HepG2 (cell line): ENCODE measurements at regions not wholly inside any gene's neighbourhood (a gene's known extent, or its start where the extent isn't known, plus 50 kb on each side); places are given as distances from the start of the nearest gene placed in this dataset.
A peak's percentile ranks its signal among the peaks of the same experiment; 100 is the strongest.

ENCODE experiments used
- CEBPG ChIP-seq: IDR thresholded peaks from 2 replicates; pipeline ENCODE4 v1.6.1; 2016
- FOXA1 ChIP-seq, 2 experiments: fragments of 450-650 bp in 1 of 2; sonication (generic) in 1 of 2; formaldehyde crosslinking in 1 of 2; IDR thresholded peaks; 2 replicates each; pipeline versions ENCODE4 v1.4.0 to v1.6.1; 2016 to 2020; ENCODE audit warnings: missing genetic modification reagents in 1 of 2
- GTF2F1 ChIP-seq: fragments of 150-350 bp; IDR thresholded peaks from 2 replicates; pipeline ENCODE4 v1.6.1; 2014; ENCODE audit warnings: low read length
- KAT2B ChIP-seq: fragments of 150-350 bp; IDR thresholded peaks from 2 replicates; pipeline ENCODE4 v1.6.1; 2014; ENCODE audit warnings: low read depth, low read length, borderline replicate concordance
- NFE2L1 ChIP-seq: sonication (generic); formaldehyde crosslinking; IDR thresholded peaks from 2 replicates; pipeline ENCODE4 v1.4.0; 2020; ENCODE audit warnings: missing genetic modification reagents, mild to moderate bottlenecking, borderline replicate concordance
- NR2F6 ChIP-seq, 2 experiments: IDR thresholded peaks; 2 replicates each; pipeline ENCODE4 v1.6.1; 2016; ENCODE audit warnings: antibody characterized with exemption in 1 of 2, mild to moderate bottlenecking in 1 of 2
- PPARG ChIP-seq: conservative IDR thresholded peaks from 2 replicates; pipeline ENCODE4 v1.6.1; 2016; ENCODE audit warnings: missing biosample characterization, missing genetic modification reagents
- PTBP1 ChIP-seq: fragments of 200-400 bp; formaldehyde crosslinking; IDR thresholded peaks from 2 replicates; pipeline ENCODE4 v1.6.1; 2018; ENCODE audit warnings: low read length, low read depth; ENCODE audit not compliant: poor library complexity, severe bottlenecking
- SIX1 ChIP-seq: sonication (generic); formaldehyde crosslinking; IDR thresholded peaks from 2 replicates; pipeline ENCODE4 v1.4.0; 2020; ENCODE audit warnings: missing genetic modification reagents, borderline replicate concordance
- SKI ChIP-seq: fragments of 450-650 bp; IDR thresholded peaks from one replicate; pipeline ENCODE4 v1.6.1; 2018; ENCODE audit warnings: mild to moderate bottlenecking; ENCODE audit not compliant: partially characterized antibody
- SNAPC2 ChIP-seq: sonication (generic); formaldehyde crosslinking; IDR thresholded peaks from 2 replicates; pipeline ENCODE4 v1.8.1; 2022; ENCODE audit warnings: mild to moderate bottlenecking, missing genetic modification reagents
- SOX6 ChIP-seq, 2 experiments: fragments of 450-650 bp in 1 of 2; sonication (generic) in 1 of 2; formaldehyde crosslinking in 1 of 2; IDR thresholded peaks; 2 replicates each; pipeline versions ENCODE4 v1.4.0 to v1.6.1; 2017 to 2020; ENCODE audit warnings: antibody characterized with exemption in 1 of 2, mild to moderate bottlenecking in 1 of 2, missing genetic modification reagents in 1 of 2
- U2AF1 ChIP-seq: fragments of 200-400 bp; formaldehyde crosslinking; optimal IDR thresholded peaks from 2 replicates; pipeline ENCODE3; 2017; ENCODE audit warnings: mild to moderate bottlenecking, low read depth, low read length
- ZNF12 ChIP-seq: sonication (generic); formaldehyde crosslinking; IDR thresholded peaks from 2 replicates; pipeline ENCODE4 v1.5.0; 2020; ENCODE audit warnings: missing genetic modification reagents
- ZNF317 ChIP-seq: sonication (generic); formaldehyde crosslinking; IDR thresholded peaks from 2 replicates; pipeline ENCODE4 v1.5.0; 2020; ENCODE audit warnings: mild to moderate bottlenecking, missing genetic modification reagents
- ZNF451 ChIP-seq: sonication (generic); formaldehyde crosslinking; IDR thresholded peaks from 2 replicates; pipeline ENCODE4 v1.5.0; 2020; ENCODE audit warnings: mild to moderate bottlenecking, missing genetic modification reagents
- TF ChIP-seq, protein P1 (sequence below): IDR thresholded peaks from 2 replicates; pipeline ENCODE4 v1.6.1; 2016; ENCODE audit warnings: mild to moderate bottlenecking
- TF ChIP-seq, protein P2 (sequence below): sonication (generic); formaldehyde crosslinking; IDR thresholded peaks from 2 replicates; pipeline ENCODE4 v1.4.0; 2020; ENCODE audit warnings: mild to moderate bottlenecking, missing genetic modification reagents, borderline replicate concordance
- TF ChIP-seq, protein P3 (sequence below): sonication (generic); formaldehyde crosslinking; IDR thresholded peaks from 2 replicates; pipeline ENCODE4 v1.5.0; 2020; ENCODE audit warnings: mild to moderate bottlenecking, missing genetic modification reagents
- TF ChIP-seq, protein P4 (sequence below): sonication (generic); formaldehyde crosslinking; IDR thresholded peaks from 2 replicates; pipeline ENCODE4 v1.4.0; 2020; ENCODE audit warnings: missing genetic modification reagents

DNA sequence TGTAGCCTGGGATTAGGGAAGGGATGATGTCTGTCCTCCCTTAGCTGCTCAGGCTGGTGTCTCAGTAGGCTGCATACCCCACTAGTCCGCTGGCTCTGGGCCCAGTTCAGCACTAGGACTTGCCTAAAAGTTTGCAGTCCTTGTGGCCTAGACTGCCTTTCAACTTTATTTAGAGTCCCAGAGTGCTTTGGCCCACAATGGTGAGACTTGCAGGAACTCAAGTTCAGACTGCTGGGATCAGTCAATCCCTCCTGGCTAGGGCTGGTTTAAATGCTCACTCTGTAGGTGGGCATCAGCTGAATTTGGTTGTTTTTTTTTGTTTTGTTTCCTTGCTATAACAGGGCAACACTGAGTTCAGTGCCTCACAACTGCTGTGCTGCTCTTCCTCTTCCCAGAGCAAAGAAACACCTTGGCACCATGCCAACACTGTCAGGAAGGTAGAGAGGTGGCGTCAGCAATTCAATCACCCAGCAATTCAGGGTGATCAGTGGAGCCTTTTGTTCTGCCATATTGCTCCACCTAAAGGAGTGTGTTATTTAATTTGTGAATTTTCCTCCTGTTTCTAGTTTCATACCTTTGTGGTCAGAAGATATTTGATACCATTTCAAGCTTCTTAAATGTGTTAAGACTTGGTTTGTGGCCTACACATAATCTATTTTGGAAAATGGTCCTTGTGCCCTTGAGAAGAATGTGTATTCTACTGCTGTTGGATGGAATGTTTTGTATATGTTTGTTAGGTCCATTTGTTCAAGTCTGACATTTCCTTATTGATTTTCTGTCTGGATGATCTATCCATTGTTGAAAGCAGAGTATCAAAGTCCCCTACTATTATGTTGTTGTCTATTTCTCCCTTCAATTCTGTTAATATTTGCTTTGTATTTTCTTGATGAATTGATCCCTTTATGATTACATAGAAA lies 284.0 kb upstream of the PMFBP1 start (continued):
- TF ChIP-seq SOX6 (IDR thresholded peaks at IDR 0.05) (no peak), SOX6 (CRISPR knock-in tag; IDR thresholded peaks at IDR 0.05) (peak; percentile 98), U2AF1 (no peak), SIX1 (peak; percentile 64; the same call in 1 of the 2 replicates), KAT2B (peak; percentile 87), PPARG (CRISPR knock-in tag) (peak; percentile 86), SKI (peak; percentile 53), ZNF451 (0 out of 2 replicates have a peak, but pooled peaks have one; percentile 75), CEBPG (CRISPR knock-in tag) (peak; percentile 39; the same call in 1 of the 2 replicates), NR2F6 (IDR thresholded peaks at IDR 0.05) (peak; percentile 56), NR2F6 (CRISPR knock-in tag; IDR thresholded peaks at IDR 0.05) (peak; percentile 14), ZNF317 (CRISPR knock-in tag) (peak; percentile 79), FOXA1 (IDR thresholded peaks at IDR 0.05) (peak; percentile 69), FOXA1 (CRISPR knock-in tag; IDR thresholded peaks at IDR 0.05) (peak; percentile 52; the same call in 1 of the 2 replicates), PTBP1 (no peak), GTF2F1 (peak; percentile 88; the same call in 1 of the 2 replicates), NFE2L1 (CRISPR knock-in tag) (no peak), SNAPC2 (CRISPR knock-in tag) (0 out of 2 replicates have a peak, but pooled peaks have one; percentile 51), ZNF12 (CRISPR knock-in tag) (no peak)
- TF ChIP-seq, protein P1, sequence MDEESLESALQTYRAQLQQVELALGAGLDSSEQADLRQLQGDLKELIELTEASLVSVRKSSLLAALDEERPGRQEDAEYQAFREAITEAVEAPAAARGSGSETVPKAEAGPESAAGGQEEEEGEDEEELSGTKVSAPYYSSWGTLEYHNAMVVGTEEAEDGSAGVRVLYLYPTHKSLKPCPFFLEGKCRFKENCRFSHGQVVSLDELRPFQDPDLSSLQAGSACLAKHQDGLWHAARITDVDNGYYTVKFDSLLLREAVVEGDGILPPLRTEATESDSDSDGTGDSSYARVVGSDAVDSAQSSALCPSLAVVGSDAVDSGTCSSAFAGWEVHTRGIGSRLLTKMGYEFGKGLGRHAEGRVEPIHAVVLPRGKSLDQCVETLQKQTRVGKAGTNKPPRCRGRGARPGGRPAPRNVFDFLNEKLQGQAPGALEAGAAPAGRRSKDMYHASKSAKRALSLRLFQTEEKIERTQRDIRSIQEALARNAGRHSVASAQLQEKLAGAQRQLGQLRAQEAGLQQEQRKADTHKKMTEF (CRISPR knock-in tag): peak; percentile 74
- TF ChIP-seq, protein P2, sequence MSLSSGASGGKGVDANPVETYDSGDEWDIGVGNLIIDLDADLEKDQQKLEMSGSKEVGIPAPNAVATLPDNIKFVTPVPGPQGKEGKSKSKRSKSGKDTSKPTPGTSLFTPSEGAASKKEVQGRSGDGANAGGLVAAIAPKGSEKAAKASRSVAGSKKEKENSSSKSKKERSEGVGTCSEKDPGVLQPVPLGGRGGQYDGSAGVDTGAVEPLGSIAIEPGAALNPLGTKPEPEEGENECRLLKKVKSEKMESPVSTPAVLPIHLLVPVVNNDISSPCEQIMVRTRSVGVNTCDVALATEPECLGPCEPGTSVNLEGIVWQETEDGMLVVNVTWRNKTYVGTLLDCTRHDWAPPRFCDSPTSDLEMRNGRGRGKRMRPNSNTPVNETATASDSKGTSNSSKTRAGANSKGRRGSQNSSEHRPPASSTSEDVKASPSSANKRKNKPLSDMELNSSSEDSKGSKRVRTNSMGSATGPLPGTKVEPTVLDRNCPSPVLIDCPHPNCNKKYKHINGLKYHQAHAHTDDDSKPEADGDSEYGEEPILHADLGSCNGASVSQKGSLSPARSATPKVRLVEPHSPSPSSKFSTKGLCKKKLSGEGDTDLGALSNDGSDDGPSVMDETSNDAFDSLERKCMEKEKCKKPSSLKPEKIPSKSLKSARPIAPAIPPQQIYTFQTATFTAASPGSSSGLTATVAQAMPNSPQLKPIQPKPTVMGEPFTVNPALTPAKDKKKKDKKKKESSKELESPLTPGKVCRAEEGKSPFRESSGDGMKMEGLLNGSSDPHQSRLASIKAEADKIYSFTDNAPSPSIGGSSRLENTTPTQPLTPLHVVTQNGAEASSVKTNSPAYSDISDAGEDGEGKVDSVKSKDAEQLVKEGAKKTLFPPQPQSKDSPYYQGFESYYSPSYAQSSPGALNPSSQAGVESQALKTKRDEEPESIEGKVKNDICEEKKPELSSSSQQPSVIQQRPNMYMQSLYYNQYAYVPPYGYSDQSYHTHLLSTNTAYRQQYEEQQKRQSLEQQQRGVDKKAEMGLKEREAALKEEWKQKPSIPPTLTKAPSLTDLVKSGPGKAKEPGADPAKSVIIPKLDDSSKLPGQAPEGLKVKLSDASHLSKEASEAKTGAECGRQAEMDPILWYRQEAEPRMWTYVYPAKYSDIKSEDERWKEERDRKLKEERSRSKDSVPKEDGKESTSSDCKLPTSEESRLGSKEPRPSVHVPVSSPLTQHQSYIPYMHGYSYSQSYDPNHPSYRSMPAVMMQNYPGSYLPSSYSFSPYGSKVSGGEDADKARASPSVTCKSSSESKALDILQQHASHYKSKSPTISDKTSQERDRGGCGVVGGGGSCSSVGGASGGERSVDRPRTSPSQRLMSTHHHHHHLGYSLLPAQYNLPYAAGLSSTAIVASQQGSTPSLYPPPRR (CRISPR knock-in tag): peak; percentile 49; the same call in 1 of the 2 replicates
- TF ChIP-seq, protein P3, sequence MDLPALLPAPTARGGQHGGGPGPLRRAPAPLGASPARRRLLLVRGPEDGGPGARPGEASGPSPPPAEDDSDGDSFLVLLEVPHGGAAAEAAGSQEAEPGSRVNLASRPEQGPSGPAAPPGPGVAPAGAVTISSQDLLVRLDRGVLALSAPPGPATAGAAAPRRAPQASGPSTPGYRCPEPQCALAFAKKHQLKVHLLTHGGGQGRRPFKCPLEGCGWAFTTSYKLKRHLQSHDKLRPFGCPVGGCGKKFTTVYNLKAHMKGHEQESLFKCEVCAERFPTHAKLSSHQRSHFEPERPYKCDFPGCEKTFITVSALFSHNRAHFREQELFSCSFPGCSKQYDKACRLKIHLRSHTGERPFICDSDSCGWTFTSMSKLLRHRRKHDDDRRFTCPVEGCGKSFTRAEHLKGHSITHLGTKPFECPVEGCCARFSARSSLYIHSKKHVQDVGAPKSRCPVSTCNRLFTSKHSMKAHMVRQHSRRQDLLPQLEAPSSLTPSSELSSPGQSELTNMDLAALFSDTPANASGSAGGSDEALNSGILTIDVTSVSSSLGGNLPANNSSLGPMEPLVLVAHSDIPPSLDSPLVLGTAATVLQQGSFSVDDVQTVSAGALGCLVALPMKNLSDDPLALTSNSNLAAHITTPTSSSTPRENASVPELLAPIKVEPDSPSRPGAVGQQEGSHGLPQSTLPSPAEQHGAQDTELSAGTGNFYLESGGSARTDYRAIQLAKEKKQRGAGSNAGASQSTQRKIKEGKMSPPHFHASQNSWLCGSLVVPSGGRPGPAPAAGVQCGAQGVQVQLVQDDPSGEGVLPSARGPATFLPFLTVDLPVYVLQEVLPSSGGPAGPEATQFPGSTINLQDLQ: no peak
- TF ChIP-seq, protein P4, sequence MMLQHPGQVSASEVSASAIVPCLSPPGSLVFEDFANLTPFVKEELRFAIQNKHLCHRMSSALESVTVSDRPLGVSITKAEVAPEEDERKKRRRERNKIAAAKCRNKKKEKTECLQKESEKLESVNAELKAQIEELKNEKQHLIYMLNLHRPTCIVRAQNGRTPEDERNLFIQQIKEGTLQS (CRISPR knock-in tag): no peak
